ENCODE measurements at regions not wholly inside any gene's neighbourhood (a gene's known extent, or its start where the extent isn't known, plus 50 kb on each side); places are given as distances from the start of the nearest gene placed in this dataset.

GRCh38 chr16:86251682-86252081 is 258.6 kb upstream of the FOXF1 start:
- Histone ChIP-seq H3K4me1 (ENCODE audit: control insufficient read depth in 1 of 2, insufficient read depth in 2 of 2, low read length in 2 of 2) (no peaks in the 10 kb centered on the region), H3K27ac (ENCODE audit: low read depth in 1 of 2, low read length in 2 of 2) (no peak overlapping the region), H3K79me2 (ENCODE audit: insufficient read depth, low read length) (no peaks in the 10 kb centered on the region), H3K9ac (ENCODE audit: insufficient read depth, low read length, poor library complexity, severe bottlenecking) (no peak overlapping the region), H3K4me2 (replicated peaks; ENCODE audit: extremely low read depth, low read length, poor library complexity, severe bottlenecking) (no peak overlapping the region), H2AFZ (ENCODE audit: insufficient read depth, low read depth, low read length, poor library complexity, severe bottlenecking) (no peak overlapping the region), H3K4me3 (replicated peaks in 1 of 3; ENCODE audit: low read depth in 2 of 3, low read length in 3 of 3) (no peak overlapping the region), H3K9me3 (replicated peaks in 1 of 2; ENCODE audit: control insufficient read depth in 1 of 2, insufficient read depth in 1 of 2, low read length in 2 of 2) (no peaks in the 10 kb centered on the region), H4K20me1 (ENCODE audit: insufficient read depth, low read length) (no peaks in the 10 kb centered on the region), H3K27me3 (ENCODE audit: control insufficient read depth in 2 of 2, insufficient read depth in 2 of 2, low read length in 2 of 2) (peaks cover 0 to 2% of the 10 kb centered on the region in 2 donors), H3K36me3 (replicated peaks in 1 of 2; ENCODE audit: control insufficient read depth in 1 of 2, insufficient read depth in 2 of 2, low read length in 2 of 2) (no peaks in the 10 kb centered on the region)
- H3K9me3 Mint-ChIP-seq: peaks cover 2 to 8% (median 4%) of the 10 kb centered on the region in 7 donors
- peaks cover 3 to 18% (median 6%) of the 10 kb centered on the region in 3 donors for H3K27me3 Mint-ChIP-seq (ENCODE audit: low read depth in 3 of 3)
- TF ChIP-seq, protein P1, sequence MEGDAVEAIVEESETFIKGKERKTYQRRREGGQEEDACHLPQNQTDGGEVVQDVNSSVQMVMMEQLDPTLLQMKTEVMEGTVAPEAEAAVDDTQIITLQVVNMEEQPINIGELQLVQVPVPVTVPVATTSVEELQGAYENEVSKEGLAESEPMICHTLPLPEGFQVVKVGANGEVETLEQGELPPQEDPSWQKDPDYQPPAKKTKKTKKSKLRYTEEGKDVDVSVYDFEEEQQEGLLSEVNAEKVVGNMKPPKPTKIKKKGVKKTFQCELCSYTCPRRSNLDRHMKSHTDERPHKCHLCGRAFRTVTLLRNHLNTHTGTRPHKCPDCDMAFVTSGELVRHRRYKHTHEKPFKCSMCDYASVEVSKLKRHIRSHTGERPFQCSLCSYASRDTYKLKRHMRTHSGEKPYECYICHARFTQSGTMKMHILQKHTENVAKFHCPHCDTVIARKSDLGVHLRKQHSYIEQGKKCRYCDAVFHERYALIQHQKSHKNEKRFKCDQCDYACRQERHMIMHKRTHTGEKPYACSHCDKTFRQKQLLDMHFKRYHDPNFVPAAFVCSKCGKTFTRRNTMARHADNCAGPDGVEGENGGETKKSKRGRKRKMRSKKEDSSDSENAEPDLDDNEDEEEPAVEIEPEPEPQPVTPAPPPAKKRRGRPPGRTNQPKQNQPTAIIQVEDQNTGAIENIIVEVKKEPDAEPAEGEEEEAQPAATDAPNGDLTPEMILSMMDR (IDR thresholded peaks at IDR 0.05): no peak
- intact Hi-C loops (cut with micrococcal nuclease): no loop called here
- H3K27ac Mint-ChIP-seq: no peak overlapping the region
- 92% methylated on average over 4 of the region's 9 CpGs for WGBS (ENCODE audit: insufficient coverage)
- no peak overlapping the region for H3K4me3 Mint-ChIP-seq
- no peaks in the 10 kb centered on the region for H3K36me3 Mint-ChIP-seq
- H3K4me1 Mint-ChIP-seq: no peaks in the 10 kb centered on the region
- no peak for DNase-seq

DNA sequence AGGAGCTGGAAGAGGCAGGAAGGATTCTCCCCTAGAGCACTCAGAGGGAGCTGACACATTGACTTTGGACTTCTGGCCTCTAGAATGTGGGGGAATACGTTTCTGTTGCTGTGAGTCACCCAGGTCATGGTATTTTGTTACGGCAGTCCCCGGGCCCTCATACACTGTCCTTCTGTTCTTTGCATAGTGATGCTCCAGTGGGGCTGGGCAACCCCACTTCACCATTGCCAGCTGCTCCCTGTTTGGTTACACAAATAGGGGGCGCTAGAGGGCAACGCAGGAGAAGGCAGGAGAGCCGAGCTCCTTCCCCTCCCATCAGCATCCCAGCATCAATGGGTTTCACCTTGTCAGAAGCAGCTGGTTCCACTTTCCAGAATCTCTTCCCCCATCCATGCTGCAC is 257.7 kb upstream of the FOXF1 start:
- no peak for DNase-seq
- Histone ChIP-seq H3K4me3 (replicated peaks in 1 of 3; ENCODE audit: low read depth in 2 of 3, low read length in 3 of 3) (no peak overlapping the region), H3K79me2 (ENCODE audit: insufficient read depth, low read length) (no peaks in the 10 kb centered on the region), H3K36me3 (replicated peaks in 1 of 2; ENCODE audit: control insufficient read depth in 1 of 2, insufficient read depth in 2 of 2, low read length in 2 of 2) (no peaks in the 10 kb centered on the region), H3K4me1 (ENCODE audit: control insufficient read depth in 1 of 2, insufficient read depth in 2 of 2, low read length in 2 of 2) (no peaks in the 10 kb centered on the region), H4K20me1 (ENCODE audit: insufficient read depth, low read length) (no peaks in the 10 kb centered on the region), H3K9me3 (replicated peaks in 1 of 2; ENCODE audit: control insufficient read depth in 1 of 2, insufficient read depth in 1 of 2, low read length in 2 of 2) (no peaks in the 10 kb centered on the region), H3K27me3 (ENCODE audit: control insufficient read depth in 2 of 2, insufficient read depth in 2 of 2, low read length in 2 of 2) (peaks cover 0 to 2% of the 10 kb centered on the region in 2 donors), H3K9ac (ENCODE audit: insufficient read depth, low read length, poor library complexity, severe bottlenecking) (no peak overlapping the region), H3K27ac (ENCODE audit: low read depth in 1 of 2, low read length in 2 of 2) (no peak overlapping the region), H2AFZ (ENCODE audit: insufficient read depth, low read depth, low read length, poor library complexity, severe bottlenecking) (no peak overlapping the region), H3K4me2 (replicated peaks; ENCODE audit: extremely low read depth, low read length, poor library complexity, severe bottlenecking) (no peak overlapping the region)
- H3K4me1 Mint-ChIP-seq: no peaks in the 10 kb centered on the region
- H3K9me3 Mint-ChIP-seq: peaks cover 3 to 11% (median 4%) of the 10 kb centered on the region in 7 donors
- intact Hi-C loops (cut with micrococcal nuclease): no loop called here
- 46% methylated on average over 4 of the region's 6 CpGs for whole genome bisulfite sequencing (ENCODE audit: insufficient coverage)
- peaks cover 3 to 19% (median 6%) of the 10 kb centered on the region in 3 donors for H3K27me3 Mint-ChIP-seq (ENCODE audit: low read depth in 3 of 3)
- H3K4me3 Mint-ChIP-seq: no peak overlapping the region
- H3K36me3 Mint-ChIP-seq: no peaks in the 10 kb centered on the region
- H3K27ac Mint-ChIP-seq: no peak overlapping the region
- TF ChIP-seq, protein P1 (IDR thresholded peaks at IDR 0.05): peak; percentile 9
